Left lung (tissue), 4 donors: ENCODE measurements at regions not wholly inside any gene's neighbourhood (a gene's known extent, or its start where the extent isn't known, plus 50 kb on each side); places are given as distances from the start of the nearest gene placed in this dataset.
"Not testable (repeated sequence)": the region's sequence is repeated elsewhere in the genome, so short reads cannot be mapped to it uniquely, and the experiment has no call there.

Source experiments
- ATAC-seq: fragments of 200-7000 bp; cut with Tn5 transposase; one replicate; pipeline ENCODE4 v1.9.1; 2020; ENCODE audit warnings: moderate library complexity
- DNase-seq, 4 donors: peaks; one replicate each; pipeline ENCODE4 v3.0.0-alpha.2; 2013 to 2020
- H3K27ac ChIP-seq, 2 donors: fragments of 200-600 bp; sonication (generic) in 1 of 2; one replicate each; pipeline versions ENCODE4 v1.5.0 to v1.8.0; 2020 to 2021
- H3K27me3 ChIP-seq, 2 donors: fragments of 200-600 bp; sonication (generic) in 1 of 2; one replicate each; pipeline versions ENCODE4 v1.5.0 to v1.8.0; 2020 to 2021
- H3K36me3 ChIP-seq, 2 donors: fragments of 200-600 bp; sonication (generic) in 1 of 2; one replicate each; pipeline versions ENCODE4 v1.5.0 to v1.8.0; 2020 to 2021
- H3K4me1 ChIP-seq, 2 donors: fragments of 200-600 bp; one replicate each; pipeline ENCODE4 v1.8.0; 2021
- H3K4me3 ChIP-seq, 2 donors: fragments of 200-600 bp; sonication (generic) in 1 of 2; one replicate each; pipeline versions ENCODE4 v1.5.0 to v1.8.0; 2020 to 2021; ENCODE audit warnings: mild to moderate bottlenecking in 1 of 2
- H3K9me3 ChIP-seq, 2 donors: fragments of 200-600 bp; sonication (generic) in 1 of 2; one replicate each; pipeline versions ENCODE4 v1.5.0 to v1.8.0; 2020 to 2021
- CTCF ChIP-seq, 2 donors: fragments of 200-600 bp; sonication (generic) in 1 of 2; IDR thresholded peaks; one replicate each; pipeline versions ENCODE4 v1.5.0 to v1.8.0; 2021; ENCODE audit warnings: antibody characterized with exemption in 2 of 2
- intact Hi-C, 2 donors: fragments of 100-400 bp; cut with DNase I; formaldehyde crosslinking; loops; one replicate each; pipeline versions ENCODE4 v1.11.2 to v1.14.2; 2022
- donor health status: DM: no; HTN: yes; CAD: no.
- donor health status: DM: no; HTN: no; CAD: no.

GRCh38 chr10:87300163-87300562 is 57.4 kb upstream of the NUTM2D start:
- ATAC-seq: not testable (repeated sequence)

GRCh38 chr10:87301466-87302115 is 56.0 kb upstream of the NUTM2D start:
- TF ChIP-seq CTCF (IDR thresholded peaks at IDR 0.05): peak; percentile 26 to 36
- H3K27ac ChIP-seq, H3K4me1 ChIP-seq, H3K4me3 ChIP-seq, H3K36me3 ChIP-seq, H3K27me3 ChIP-seq, intact Hi-C loops, H3K9me3 ChIP-seq: not testable (repeated sequence)
- ATAC-seq (peak; percentile 100), DNase-seq (peak in 2 of 4 donors; percentile 82 to 84)

More at GRCh38 chr10:87300163-87300562, 57.4 kb upstream of the NUTM2D start:
- H3K4me1 ChIP-seq, H3K9me3 ChIP-seq, H3K27ac ChIP-seq, H3K36me3 ChIP-seq, H3K4me3 ChIP-seq, DNase-seq, H3K27me3 ChIP-seq, intact Hi-C loops: not testable (repeated sequence)

- intact Hi-C loops, H3K4me3 ChIP-seq, DNase-seq, H3K27ac ChIP-seq, H3K27me3 ChIP-seq, H3K9me3 ChIP-seq, H3K4me1 ChIP-seq, H3K36me3 ChIP-seq: not testable (repeated sequence)
- ATAC-seq: peak; percentile 16
Measured at GRCh38 chr10:87302132-87302531, 55.4 kb upstream of the NUTM2D start.

- H3K4me1 ChIP-seq, intact Hi-C loops, H3K9me3 ChIP-seq, H3K36me3 ChIP-seq, H3K4me3 ChIP-seq, H3K27me3 ChIP-seq, H3K27ac ChIP-seq, DNase-seq, ATAC-seq: not testable (repeated sequence)
Measured at GRCh38 chr10:87303707-87304106, 53.8 kb upstream of the NUTM2D start.

GRCh38 chr10:87306681-87307080 is 50.9 kb upstream of the NUTM2D start:
- H3K9me3 ChIP-seq, ATAC-seq, H3K4me1 ChIP-seq, H3K27ac ChIP-seq, H3K36me3 ChIP-seq, H3K27me3 ChIP-seq, intact Hi-C loops, DNase-seq, H3K4me3 ChIP-seq: not testable (repeated sequence)
